SK-N-MC (cell line): ENCODE measurements at regions not wholly inside any gene's neighbourhood (a gene's known extent, or its start where the extent isn't known, plus 50 kb on each side); places are given as distances from the start of the nearest gene placed in this dataset.

Experiments used
- EZH2 ChIP-seq: fragments of 200-600 bp; sonication (generic); IDR thresholded peaks from one replicate; pipeline ENCODE4 v1.6.1; 2017; ENCODE audit warnings: antibody characterized with exemption
- POLR2AphosphoS5 ChIP-seq: IDR thresholded peaks from 2 replicates; pipeline ENCODE4 v1.6.1; 2012; ENCODE audit warnings: mild to moderate bottlenecking, low read depth, low read length, borderline replicate concordance

DNA sequence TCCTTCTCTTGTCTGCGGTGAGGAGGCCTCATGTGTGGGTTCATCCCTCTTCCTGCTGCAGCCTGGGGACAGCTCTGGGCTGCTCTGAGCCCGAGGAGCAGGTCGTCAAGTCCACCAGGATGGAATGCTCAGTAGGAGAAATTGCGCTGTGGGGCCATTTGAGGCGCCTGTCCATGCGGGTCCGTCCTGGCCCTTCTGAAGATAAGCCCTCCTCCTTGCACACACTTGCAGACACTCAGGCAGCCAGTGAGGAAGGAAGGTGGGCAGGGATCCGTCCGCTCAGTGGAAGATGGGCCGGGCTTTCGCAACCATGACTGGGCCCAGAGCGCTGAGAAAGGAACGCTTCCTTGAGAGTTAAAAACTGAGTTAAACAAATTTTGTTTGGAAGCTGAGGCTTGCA is 356.8 kb downstream of the GLRX3 start:
- no peak for TF ChIP-seq EZH2
- TF ChIP-seq POLR2AphosphoS5, result no peak
